H9 (cell line): ENCODE measurements at regions not wholly inside any gene's neighbourhood (a gene's known extent, or its start where the extent isn't known, plus 50 kb on each side); places are given as distances from the start of the nearest gene placed in this dataset.

Experiments
- DNase-seq: peaks from one replicate; pipeline ENCODE4 v3.0.0-alpha.2; 2017
- H2AFZ ChIP-seq: one replicate; pipeline ENCODE4 v1.6.1; 2013; ENCODE audit warnings: mild to moderate bottlenecking, low read length, control low read depth, moderate library complexity
- H2AK5ac ChIP-seq: 2 replicates; pipeline ENCODE4 v1.6.1; 2013; ENCODE audit warnings: low read length, control low read depth, mixed read lengths; ENCODE audit not compliant: insufficient read length
- H2BK120ac ChIP-seq: one replicate; pipeline ENCODE4 v1.6.1; 2013; ENCODE audit warnings: low read depth, mild to moderate bottlenecking, low read length, control low read depth, inconsistent platforms; ENCODE audit not compliant: poor library complexity, severe bottlenecking
- H2BK12ac ChIP-seq: 2 replicates; pipeline ENCODE4 v1.6.1; 2013; ENCODE audit warnings: low read length, control low read depth, mixed read lengths, low read depth; ENCODE audit not compliant: insufficient read length
- H2BK15ac ChIP-seq: 2 replicates; pipeline ENCODE4 v1.6.1; 2013; ENCODE audit warnings: low read depth, low read length, control low read depth
- H2BK20ac ChIP-seq: one replicate; pipeline ENCODE4 v1.6.1; 2013; ENCODE audit warnings: low read depth, mild to moderate bottlenecking, low read length, control low read depth, inconsistent platforms; ENCODE audit not compliant: poor library complexity, severe bottlenecking
- H2BK5ac ChIP-seq: 2 replicates; pipeline ENCODE4 v1.6.1; 2013; ENCODE audit warnings: low read length, control low read depth, mixed read lengths; ENCODE audit not compliant: insufficient read length
- H3K14ac ChIP-seq: 2 replicates; pipeline ENCODE4 v1.6.1; 2013; ENCODE audit warnings: low read length, control low read depth; ENCODE audit not compliant: insufficient read depth
- H3K18ac ChIP-seq: 2 replicates; pipeline ENCODE4 v1.6.1; 2013; ENCODE audit warnings: low read depth, mild to moderate bottlenecking, mixed read lengths, low read length, control low read depth; ENCODE audit not compliant: insufficient read length
- H3K23ac ChIP-seq: 2 replicates; pipeline ENCODE4 v1.6.1; 2013; ENCODE audit warnings: low read length, control low read depth, mixed read lengths, low read depth; ENCODE audit not compliant: insufficient read length
- H3K23me2 ChIP-seq: 2 replicates; pipeline ENCODE4 v1.6.1; 2013; ENCODE audit warnings: low read depth, mild to moderate bottlenecking, mixed read lengths, low read length, control low read depth; ENCODE audit not compliant: insufficient read length, poor library complexity, severe bottlenecking
- H3K27ac ChIP-seq: 2 replicates; pipeline ENCODE4 v1.5.1; 2013; ENCODE audit warnings: low read length, control low read depth, mixed read lengths, low read depth; ENCODE audit not compliant: insufficient read length
- H3K27me3 ChIP-seq: 2 replicates; pipeline ENCODE4 v1.6.1; 2013; ENCODE audit warnings: low read length, control low read depth, inconsistent platforms; ENCODE audit not compliant: insufficient read depth
- H3K4ac ChIP-seq: 2 replicates; pipeline ENCODE4 v1.6.1; 2013; ENCODE audit warnings: low read depth, mild to moderate bottlenecking, control low read depth, inconsistent platforms, low read length, moderate library complexity
- H3K4me1 ChIP-seq: 2 replicates; pipeline ENCODE4 v1.6.1; 2013; ENCODE audit warnings: low read length, control low read depth, inconsistent platforms; ENCODE audit not compliant: insufficient read depth
- H3K4me2 ChIP-seq: 2 replicates; pipeline ENCODE4 v1.6.1; 2013; ENCODE audit warnings: low read length, control low read depth, mixed read lengths; ENCODE audit not compliant: insufficient read length, insufficient read depth
- H3K56ac ChIP-seq: 2 replicates; pipeline ENCODE4 v1.6.1; 2013; ENCODE audit warnings: low read depth, mild to moderate bottlenecking, mixed read lengths, low read length, control low read depth; ENCODE audit not compliant: insufficient read length
- H3K79me1 ChIP-seq: 2 replicates; pipeline ENCODE4 v1.6.1; 2013; ENCODE audit warnings: low read depth, mild to moderate bottlenecking, moderate library complexity, low read length, control low read depth, inconsistent platforms; ENCODE audit not compliant: insufficient read depth, poor library complexity, severe bottlenecking
- H3K79me2 ChIP-seq: 2 replicates; pipeline ENCODE4 v1.6.1; 2013; ENCODE audit warnings: low read length, control low read depth, inconsistent platforms; ENCODE audit not compliant: insufficient read depth
- H3K9ac ChIP-seq: 2 replicates; pipeline ENCODE4 v1.6.1; 2013; ENCODE audit warnings: low read length, control low read depth, mixed read lengths; ENCODE audit not compliant: insufficient read length; ENCODE audit errors: extremely low read depth
- H3K9me3 ChIP-seq: one replicate; pipeline ENCODE4 v1.6.1; 2013; ENCODE audit warnings: low read depth, low read length, inconsistent platforms; ENCODE audit not compliant: control insufficient read depth
- H3T11ph ChIP-seq: one replicate; pipeline ENCODE4 v1.6.1; 2013; ENCODE audit warnings: mild to moderate bottlenecking, low read length, control low read depth, inconsistent platforms
- H4K20me1 ChIP-seq: one replicate; pipeline ENCODE4 v1.6.1; 2013; ENCODE audit not compliant: control insufficient read depth, insufficient read length, insufficient read depth
- H4K5ac ChIP-seq: 2 replicates; pipeline ENCODE4 v1.6.1; 2013; ENCODE audit warnings: low read depth, mild to moderate bottlenecking, mixed read lengths, low read length, control low read depth; ENCODE audit not compliant: insufficient read length
- H4K8ac ChIP-seq: replicated peaks from 2 replicates; pipeline ENCODE4 v1.6.1; 2013; ENCODE audit warnings: low read length, control low read depth, mixed read lengths, low read depth; ENCODE audit not compliant: insufficient read length
- H4K91ac ChIP-seq: 2 replicates; pipeline ENCODE4 v1.6.1; 2013; ENCODE audit warnings: low read depth, mild to moderate bottlenecking, moderate library complexity, mixed read lengths, low read length, control low read depth; ENCODE audit not compliant: insufficient read length
- H3K27ac Mint-ChIP-seq, 3 experiments: 2 replicates in 2 of 3; 3 replicates in 1 of 3; pipeline ENCODE4 v1.8.0; 2020 to 2021; ENCODE audit warnings: mixed read lengths in 3 of 3, mild to moderate bottlenecking in 1 of 3, moderate library complexity in 1 of 3
- H3K27me3 Mint-ChIP-seq: 2 replicates; pipeline ENCODE4 v1.8.0; 2021; ENCODE audit warnings: low read depth, mild to moderate bottlenecking, moderate library complexity, mixed read lengths
- H3K36me3 Mint-ChIP-seq, 3 experiments: 2 replicates in 2 of 3; 3 replicates in 1 of 3; pipeline ENCODE4 v1.8.0; 2020 to 2021; ENCODE audit warnings: low read depth in 3 of 3, mixed read lengths in 3 of 3; ENCODE audit not compliant: insufficient read depth in 1 of 3
- H3K4me1 Mint-ChIP-seq, 2 experiments: 2 replicates each; pipeline ENCODE4 v1.8.0; 2020; ENCODE audit warnings: mixed read lengths in 2 of 2
- H3K4me3 Mint-ChIP-seq, 2 experiments: 2 replicates in 1 of 2; 3 replicates in 1 of 2; pipeline ENCODE4 v1.8.0; 2020 to 2021; ENCODE audit warnings: mild to moderate bottlenecking in 2 of 2, mixed read lengths in 2 of 2, moderate library complexity in 1 of 2
- H3K9me3 Mint-ChIP-seq, 2 experiments: 2 replicates in 1 of 2; 3 replicates in 1 of 2; pipeline ENCODE4 v1.8.0; 2020; ENCODE audit warnings: mild to moderate bottlenecking in 2 of 2, mixed read lengths in 2 of 2, moderate library complexity in 1 of 2
- CTCF ChIP-seq: fragments of 200-600 bp; sonication (generic); conservative IDR thresholded peaks from 3 replicates; pipeline ENCODE4 v1.8.0; 2021; ENCODE audit warnings: antibody characterized with exemption, mild to moderate bottlenecking
- WGBS: extraction: QIAGEN DNeasy Blood & Tissue Kit; methylation state at CpG from one replicate; pipeline ENCODE4 v1.1.7; 2013; ENCODE audit warnings: missing lambda C conversion rate, low lambda C conversion rate, mixed read lengths; ENCODE audit not compliant: insufficient read length; ENCODE audit errors: extremely low coverage; 5-methylcytosine and 5-hydroxymethylcytosine counted together

DNA sequence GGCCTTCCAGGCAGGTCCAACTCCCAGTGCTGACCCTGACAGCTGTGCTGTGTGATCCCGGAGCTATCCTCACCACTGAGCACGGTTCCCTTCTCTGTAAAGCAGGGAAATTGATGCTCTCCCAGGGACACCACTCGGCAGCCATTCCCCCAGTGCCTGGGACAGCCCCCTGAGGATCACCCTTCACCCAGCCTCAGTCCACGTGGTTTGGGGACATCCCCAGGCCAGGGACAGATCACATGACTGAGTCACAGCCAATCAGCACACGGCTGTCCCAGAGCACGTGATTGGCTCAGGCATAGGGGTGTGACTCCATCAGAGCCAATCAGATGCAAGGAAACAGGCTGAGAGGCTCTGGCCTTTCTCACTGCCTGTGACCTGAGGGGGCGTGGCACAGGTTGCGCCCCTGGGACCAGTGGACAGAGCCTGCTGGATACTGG lies 68.8 kb upstream of the SFSWAP start:
- Mint-ChIP-seq H3K27ac (no peak overlapping the region), H3K36me3 (peaks cover 0 to 3% (median 0%) of the 10 kb centered on the region in 3 experiments; a peak in 2 of 7 replicates)
- no CpG with 5 or more reads among the region's 8 CpGs for WGBS

More for the DNA sequence above, 68.8 kb upstream of the SFSWAP start:
- no peak overlapping the region for H2BK120ac ChIP-seq
- H3K27ac ChIP-seq: no peak overlapping the region
- H4K91ac ChIP-seq: no peak overlapping the region
- H3K27me3 Mint-ChIP-seq: peaks cover 11% of the 10 kb centered on the region
- H3K4ac ChIP-seq: no peak overlapping the region
- H3K4me3 Mint-ChIP-seq: no peak overlapping the region
- no peak overlapping the region for H2BK12ac ChIP-seq
- no peak overlapping the region for H2BK20ac ChIP-seq
- no peak overlapping the region for H3K23ac ChIP-seq
- no peaks in the 10 kb centered on the region for H3K79me1 ChIP-seq
- H3K4me1 ChIP-seq: peaks cover 5% of the 10 kb centered on the region; the same call in 1 of the 2 replicates
- H4K5ac ChIP-seq: no peak overlapping the region
- no peak overlapping the region for H3K4me2 ChIP-seq
- no peak overlapping the region for H2BK15ac ChIP-seq
- H3K18ac ChIP-seq: no peak overlapping the region
- peaks cover 22 to 33% of the 10 kb centered on the region in 2 experiments for H3K4me1 Mint-ChIP-seq
- H3K9ac ChIP-seq: no peak overlapping the region
- no peaks in the 10 kb centered on the region for H3K79me2 ChIP-seq
- H3K14ac ChIP-seq: no peak overlapping the region
- H3T11ph ChIP-seq: no peak overlapping the region
- H3K56ac ChIP-seq: no peak overlapping the region
- H2AK5ac ChIP-seq: no peak overlapping the region
- no peak overlapping the region for H2AFZ ChIP-seq
- no peaks in the 10 kb centered on the region; a peak in 3 of 5 replicates for H3K9me3 Mint-ChIP-seq
- H3K9me3 ChIP-seq: no peaks in the 10 kb centered on the region
- H3K23me2 ChIP-seq: no peaks in the 10 kb centered on the region
- no peak for TF ChIP-seq CTCF
- no peaks in the 10 kb centered on the region for H3K27me3 ChIP-seq
- no peak overlapping the region for H4K8ac ChIP-seq
- H2BK5ac ChIP-seq: no peak overlapping the region
- no peaks in the 10 kb centered on the region for H4K20me1 ChIP-seq
- peak; percentile 72 for DNase-seq
